GM12864 (cell line): ENCODE measurements at regions not wholly inside any gene's neighbourhood (a gene's known extent, or its start where the extent isn't known, plus 50 kb on each side); places are given as distances from the start of the nearest gene placed in this dataset.

Experiments used
- DNase-seq: peaks from one replicate; pipeline ENCODE4 v3.0.0-alpha.2; 2011; ENCODE audit warnings: low read depth
- H3K4me3 ChIP-seq: 2 replicates; pipeline ENCODE4 v1.5.1; 2011; ENCODE audit warnings: mild to moderate bottlenecking, low read depth, low read length, control low read depth
- TF ChIP-seq, protein P1 (sequence below): IDR thresholded peaks from 2 replicates; pipeline ENCODE4 v1.5.1; 2011; ENCODE audit warnings: low read depth, mild to moderate bottlenecking, moderate library complexity, low read length, control low read depth, inconsistent platforms; ENCODE audit errors: missing control alignments

DNA sequence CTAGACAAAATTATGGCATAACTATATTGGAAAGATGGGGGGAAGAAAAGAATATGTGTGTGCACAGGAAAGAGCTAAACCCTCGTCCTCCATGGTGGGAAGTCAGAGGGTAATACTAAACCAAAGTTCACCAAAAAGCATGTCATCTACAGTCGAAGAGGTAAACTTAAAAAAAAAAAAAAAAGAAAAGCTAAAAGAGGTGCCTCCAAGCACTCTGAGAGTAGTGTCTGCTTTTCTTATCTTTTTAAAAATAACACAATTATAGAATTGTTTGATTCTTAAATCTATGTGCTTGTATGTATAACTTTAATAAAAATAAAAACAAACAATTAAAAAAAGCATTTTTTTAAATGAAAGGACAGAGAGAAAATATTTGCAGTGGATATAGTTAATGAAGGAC is 77.3 kb upstream of the MYCN start:
- TF ChIP-seq, protein P1, sequence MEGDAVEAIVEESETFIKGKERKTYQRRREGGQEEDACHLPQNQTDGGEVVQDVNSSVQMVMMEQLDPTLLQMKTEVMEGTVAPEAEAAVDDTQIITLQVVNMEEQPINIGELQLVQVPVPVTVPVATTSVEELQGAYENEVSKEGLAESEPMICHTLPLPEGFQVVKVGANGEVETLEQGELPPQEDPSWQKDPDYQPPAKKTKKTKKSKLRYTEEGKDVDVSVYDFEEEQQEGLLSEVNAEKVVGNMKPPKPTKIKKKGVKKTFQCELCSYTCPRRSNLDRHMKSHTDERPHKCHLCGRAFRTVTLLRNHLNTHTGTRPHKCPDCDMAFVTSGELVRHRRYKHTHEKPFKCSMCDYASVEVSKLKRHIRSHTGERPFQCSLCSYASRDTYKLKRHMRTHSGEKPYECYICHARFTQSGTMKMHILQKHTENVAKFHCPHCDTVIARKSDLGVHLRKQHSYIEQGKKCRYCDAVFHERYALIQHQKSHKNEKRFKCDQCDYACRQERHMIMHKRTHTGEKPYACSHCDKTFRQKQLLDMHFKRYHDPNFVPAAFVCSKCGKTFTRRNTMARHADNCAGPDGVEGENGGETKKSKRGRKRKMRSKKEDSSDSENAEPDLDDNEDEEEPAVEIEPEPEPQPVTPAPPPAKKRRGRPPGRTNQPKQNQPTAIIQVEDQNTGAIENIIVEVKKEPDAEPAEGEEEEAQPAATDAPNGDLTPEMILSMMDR: no peak
- DNase-seq: no peak
- no peak overlapping the region for H3K4me3 ChIP-seq

DNA sequence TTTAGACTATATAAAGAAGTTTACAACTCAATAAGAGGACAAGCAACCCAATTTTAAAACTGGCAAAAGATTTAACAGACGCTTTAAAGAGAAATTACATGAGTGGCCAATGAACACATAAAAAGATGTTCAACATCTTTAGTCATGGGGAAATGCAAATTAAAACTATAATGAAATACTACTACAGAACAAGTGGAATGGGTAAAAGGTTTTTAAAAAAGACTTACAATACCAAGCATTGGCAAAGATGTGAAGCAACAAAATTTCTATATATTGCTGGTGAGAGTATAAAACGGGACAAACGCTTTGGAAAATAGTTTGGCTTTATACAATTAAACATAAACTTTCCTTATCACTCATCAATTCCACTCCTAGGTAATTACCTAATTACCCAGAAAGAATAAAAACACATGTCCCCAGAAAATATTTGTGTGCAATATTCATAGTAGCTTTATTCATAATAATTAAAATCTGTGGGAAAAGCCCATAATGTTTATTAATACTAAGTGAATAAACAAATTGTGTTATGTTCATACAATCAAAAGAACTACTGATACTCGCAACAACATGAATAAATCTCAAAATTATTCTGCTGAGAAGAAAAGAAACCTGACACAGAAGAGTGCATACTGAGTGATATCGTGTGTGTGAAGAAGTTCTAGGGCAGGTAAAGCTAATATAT is 76.7 kb upstream of the MYCN start:
- DNase-seq: no peak
- TF ChIP-seq, protein P1: no peak
- H3K4me3 ChIP-seq: no peak overlapping the region

DNA sequence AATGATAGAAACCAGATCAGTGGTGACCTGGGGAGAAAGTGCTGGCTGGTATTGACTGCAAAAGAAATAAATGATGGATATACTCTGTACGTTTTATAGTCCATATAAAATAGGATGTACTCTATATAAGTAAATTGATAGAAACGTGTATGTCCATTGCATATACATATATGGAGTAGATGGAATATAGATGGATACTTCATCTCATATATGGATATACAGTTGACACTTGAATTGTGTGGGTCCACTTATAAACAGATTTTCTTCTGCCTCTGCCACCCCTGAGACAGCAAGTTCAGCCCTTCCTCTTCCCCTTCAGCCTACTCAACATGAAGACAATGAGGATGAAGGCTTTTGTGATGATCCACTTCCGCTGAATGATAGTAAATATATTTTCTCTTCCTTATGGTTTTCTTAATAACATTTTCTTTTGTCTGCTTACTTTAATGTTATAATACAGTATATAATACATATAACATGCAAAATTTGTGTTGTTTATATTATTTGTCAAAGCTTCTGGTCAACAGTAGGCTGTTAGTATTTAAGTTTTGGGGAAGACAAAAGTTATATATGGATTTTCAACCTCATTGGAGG is 76.1 kb upstream of the MYCN start:
- DNase-seq: no peak
- TF ChIP-seq, protein P1: no peak
- H3K4me3 ChIP-seq: no peak overlapping the region

DNA sequence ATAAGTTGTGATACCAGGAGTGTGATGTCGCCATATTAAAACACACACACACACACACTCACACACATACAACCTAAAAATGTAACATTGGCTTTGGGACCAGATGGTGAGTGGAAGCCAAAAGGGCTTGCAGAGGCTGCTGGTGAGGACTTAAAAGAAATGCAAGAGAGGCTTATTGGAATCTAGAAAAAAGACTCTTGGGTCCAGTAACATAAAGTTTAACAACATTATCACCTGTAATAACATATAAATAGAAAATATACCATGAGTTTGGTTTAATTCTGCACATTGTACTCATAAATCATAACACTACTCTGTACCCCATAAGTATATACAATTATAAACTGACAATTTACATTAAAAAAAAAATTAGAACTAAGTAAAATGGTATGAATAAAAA is 74.4 kb upstream of the MYCN start:
- DNase-seq: no peak
- H3K4me3 ChIP-seq: no peak overlapping the region
- TF ChIP-seq, protein P1: no peak

DNA sequence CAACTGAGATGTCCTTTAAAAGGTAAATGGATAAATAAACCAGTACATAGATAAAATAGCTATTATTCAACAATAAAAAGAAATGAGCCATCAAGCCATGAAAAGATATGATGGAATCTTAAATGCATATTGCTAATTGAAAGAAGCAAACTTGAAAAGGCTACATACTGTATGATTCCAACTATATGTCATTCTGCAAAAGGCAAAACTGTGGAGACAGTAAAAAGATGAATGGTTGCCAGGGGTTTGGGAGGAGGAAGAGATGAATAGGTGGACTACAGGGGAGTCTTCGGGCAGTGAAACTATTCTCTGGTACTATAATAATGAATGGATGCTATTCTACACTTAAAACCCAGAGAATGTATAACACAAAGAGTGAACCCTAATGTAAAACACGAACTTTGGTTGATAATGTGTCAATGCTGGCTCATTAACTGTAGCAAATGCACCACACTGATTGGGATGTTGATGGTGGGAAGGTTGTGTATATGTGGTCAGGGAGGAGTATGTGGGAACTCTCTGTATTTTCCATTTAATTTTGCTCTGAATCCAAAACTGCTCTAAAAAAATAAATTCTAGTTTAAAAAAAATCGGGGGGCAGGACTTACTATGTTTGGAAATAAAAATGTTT is 73.7 kb upstream of the MYCN start:
- no peak overlapping the region for H3K4me3 ChIP-seq
- DNase-seq: no peak
- TF ChIP-seq, protein P1: no peak

DNA sequence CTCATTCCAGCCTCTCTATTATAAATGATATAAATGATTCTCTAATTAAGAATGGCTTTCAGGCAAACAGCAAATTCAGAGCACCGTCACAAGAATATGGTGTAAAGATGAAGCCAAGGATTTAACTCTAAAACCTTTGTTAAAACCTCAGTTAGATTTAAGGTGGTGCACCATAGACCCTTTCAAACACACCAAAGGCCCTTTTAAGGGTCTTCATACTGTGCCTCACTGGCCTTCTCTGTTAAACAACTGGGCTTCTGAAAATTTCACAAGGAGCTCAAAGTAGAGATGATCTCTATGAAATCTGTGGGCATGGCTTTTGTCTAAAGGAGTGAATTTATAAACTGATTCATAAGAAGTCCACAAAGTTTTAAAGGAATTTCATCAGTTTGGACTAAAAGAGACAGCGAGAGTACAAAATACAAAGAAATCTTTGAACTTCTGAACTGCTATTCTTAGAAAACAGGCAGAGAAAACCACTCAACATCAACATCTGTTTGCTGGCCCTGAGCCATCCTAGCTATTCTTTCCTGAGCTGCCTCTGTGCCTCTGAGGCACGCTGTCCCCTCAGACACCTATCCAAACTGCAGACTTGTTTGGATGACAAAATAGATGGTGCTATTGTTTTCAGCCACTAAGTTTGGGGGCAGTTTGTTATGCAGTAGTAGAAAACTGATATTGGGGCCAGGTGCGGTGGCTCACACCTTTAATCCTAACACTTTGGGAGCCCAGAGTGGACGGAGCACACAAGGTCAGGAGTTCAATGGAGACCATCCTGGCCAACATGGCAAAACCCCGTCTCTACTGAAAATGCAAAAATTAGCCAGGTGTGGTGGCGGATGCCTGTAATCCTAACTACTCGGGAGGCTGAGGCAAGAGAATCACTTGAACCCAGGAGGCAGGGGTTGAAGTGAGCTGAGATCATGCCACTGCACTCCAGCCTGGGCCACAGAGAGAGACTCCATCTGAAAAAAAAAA is 72.9 kb upstream of the MYCN start:
- DNase-seq: no peak
- TF ChIP-seq, protein P1: no peak
- no peak overlapping the region for H3K4me3 ChIP-seq
